Neuron (in vitro differentiated cells): ENCODE measurements at regions not wholly inside any gene's neighbourhood (a gene's known extent, or its start where the extent isn't known, plus 50 kb on each side); places are given as distances from the start of the nearest gene placed in this dataset.
"Not testable (repeated sequence)": the region's sequence is repeated elsewhere in the genome, so short reads cannot be mapped to it uniquely, and the experiment has no call there.

ENCODE experiments used
- H2AFZ ChIP-seq: one replicate; pipeline ENCODE4 v1.6.1; 2013; ENCODE audit warnings: low read depth, mild to moderate bottlenecking, inconsistent platforms, low read length, moderate library complexity
- H3K27me3 ChIP-seq: one replicate; pipeline ENCODE4 v1.6.1; 2013; ENCODE audit warnings: low read length; ENCODE audit not compliant: insufficient read depth
- H3K36me3 ChIP-seq: one replicate; pipeline ENCODE4 v1.6.1; 2013; ENCODE audit warnings: low read length; ENCODE audit not compliant: insufficient read depth
- H3K4me1 ChIP-seq: one replicate; pipeline ENCODE4 v1.6.1; 2013; ENCODE audit warnings: low read length; ENCODE audit not compliant: insufficient read depth
- H3K4me3 ChIP-seq: 2 replicates; pipeline ENCODE4 v1.5.1; 2013; ENCODE audit warnings: mild to moderate bottlenecking, low read length, moderate library complexity
- H3K9me3 ChIP-seq: one replicate; pipeline ENCODE4 v1.6.1; 2013; ENCODE audit warnings: low read length

- no peaks in the 10 kb centered on the region for H3K9me3 ChIP-seq
- peaks cover 3% of the 10 kb centered on the region for H3K27me3 ChIP-seq
- no peaks in the 10 kb centered on the region for H3K36me3 ChIP-seq
- H2AFZ ChIP-seq, result no peak overlapping the region
- peaks cover 8% of the 10 kb centered on the region for H3K4me1 ChIP-seq
- no peak overlapping the region for H3K4me3 ChIP-seq
Observed at GRCh38 chr4:187069398-187069797, 345.7 kb upstream of the FAT1 start.

- no peaks in the 10 kb centered on the region for H3K9me3 ChIP-seq
- peaks cover 3% of the 10 kb centered on the region for H3K27me3 ChIP-seq
- no peak overlapping the region for H3K4me3 ChIP-seq
- H2AFZ ChIP-seq, result no peak overlapping the region
- peaks cover 8% of the 10 kb centered on the region for H3K4me1 ChIP-seq
- H3K36me3 ChIP-seq, result no peaks in the 10 kb centered on the region
Observed at GRCh38 chr4:187070158-187070557, 346.5 kb upstream of the FAT1 start.

GRCh38 chr4:187070740-187071139 lies 347.1 kb upstream of the FAT1 start:
- Histone ChIP-seq H3K9me3 (no peaks in the 10 kb centered on the region), H3K4me3 (no peak overlapping the region), H3K4me1 (peaks cover 8% of the 10 kb centered on the region), H2AFZ (no peak overlapping the region), H3K36me3 (no peaks in the 10 kb centered on the region), H3K27me3 (peaks cover 3% of the 10 kb centered on the region)

- Histone ChIP-seq H3K4me1 (peaks cover 8% of the 10 kb centered on the region), H3K36me3 (no peaks in the 10 kb centered on the region), H2AFZ (no peak overlapping the region), H3K27me3 (peaks cover 3% of the 10 kb centered on the region), H3K4me3 (no peak overlapping the region), H3K9me3 (no peaks in the 10 kb centered on the region)
Observed at GRCh38 chr4:187071946-187072600, 348.4 kb upstream of the FAT1 start.

GRCh38 chr4:187073820-187074219 lies 350.2 kb upstream of the FAT1 start:
- Histone ChIP-seq H3K4me1 (peaks cover 11% of the 10 kb centered on the region), H3K27me3 (peaks cover 3% of the 10 kb centered on the region), H2AFZ (no peak overlapping the region), H3K4me3 (no peak overlapping the region), H3K36me3 (no peaks in the 10 kb centered on the region), H3K9me3 (no peaks in the 10 kb centered on the region)

- Histone ChIP-seq H3K4me3 (no peak overlapping the region), H3K36me3 (no peaks in the 10 kb centered on the region), H2AFZ (no peak overlapping the region), H3K4me1 (peaks cover 3% of the 10 kb centered on the region), H3K9me3 (no peaks in the 10 kb centered on the region), H3K27me3 (peaks cover 3% of the 10 kb centered on the region)
Observed at GRCh38 chr4:187075514-187075913, 351.9 kb upstream of the FAT1 start.

GRCh38 chr4:187077744-187078401 lies 354.2 kb upstream of the FAT1 start:
- Histone ChIP-seq H2AFZ (no peak overlapping the region), H3K36me3 (no peaks in the 10 kb centered on the region), H3K4me3 (no peak overlapping the region)

GRCh38 chr4:187084701-187085100 lies 361.0 kb upstream of the FAT1 start:
- no peak overlapping the region for H2AFZ ChIP-seq
- no peak overlapping the region for H3K4me3 ChIP-seq
- H3K27me3 ChIP-seq, result no peaks in the 10 kb centered on the region
- no peaks in the 10 kb centered on the region for H3K9me3 ChIP-seq
- no peaks in the 10 kb centered on the region for H3K36me3 ChIP-seq
- H3K4me1 ChIP-seq, result no peaks in the 10 kb centered on the region

More at GRCh38 chr4:187077744-187078401, 354.2 kb upstream of the FAT1 start:
- Histone ChIP-seq H3K9me3 (no peaks in the 10 kb centered on the region), H3K4me1 (peaks cover 3% of the 10 kb centered on the region), H3K27me3 (no peaks in the 10 kb centered on the region)

GRCh38 chr4:187085339-187085738 lies 361.7 kb upstream of the FAT1 start:
- Histone ChIP-seq H3K4me1 (no peaks in the 10 kb centered on the region), H3K4me3 (no peak overlapping the region), H2AFZ (no peak overlapping the region), H3K27me3 (no peaks in the 10 kb centered on the region), H3K36me3 (no peaks in the 10 kb centered on the region), H3K9me3 (no peaks in the 10 kb centered on the region)

- Histone ChIP-seq H3K36me3 (no peaks in the 10 kb centered on the region), H3K4me3 (no peak overlapping the region), H2AFZ (no peak overlapping the region), H3K4me1 (no peaks in the 10 kb centered on the region), H3K27me3 (no peaks in the 10 kb centered on the region), H3K9me3 (no peaks in the 10 kb centered on the region)
Observed at GRCh38 chr4:187086151-187086550, 362.5 kb upstream of the FAT1 start.

- no peaks in the 10 kb centered on the region for H3K4me1 ChIP-seq
Observed at GRCh38 chr4:187088070-187088799, 364.6 kb upstream of the FAT1 start.

GRCh38 chr4:187090401-187090800 lies 366.7 kb upstream of the FAT1 start:
- H3K4me1 ChIP-seq, result peaks cover 22% of the 10 kb centered on the region
- H3K27me3 ChIP-seq, result peaks cover 11% of the 10 kb centered on the region
- H3K4me3 ChIP-seq, result no peak overlapping the region
- no peak overlapping the region for H2AFZ ChIP-seq
- H3K9me3 ChIP-seq, result no peaks in the 10 kb centered on the region
- no peaks in the 10 kb centered on the region for H3K36me3 ChIP-seq

More at GRCh38 chr4:187088070-187088799, 364.6 kb upstream of the FAT1 start:
- no peaks in the 10 kb centered on the region for H3K36me3 ChIP-seq
- H3K4me3 ChIP-seq, result no peak overlapping the region
- H3K9me3 ChIP-seq, result no peaks in the 10 kb centered on the region
- peaks cover 4% of the 10 kb centered on the region for H3K27me3 ChIP-seq
- H2AFZ ChIP-seq, result no peak overlapping the region

GRCh38 chr4:187090832-187091231 lies 367.2 kb upstream of the FAT1 start:
- H3K9me3 ChIP-seq, H3K4me3 ChIP-seq, H2AFZ ChIP-seq, H3K36me3 ChIP-seq: not testable (repeated sequence)
- H3K27me3 ChIP-seq, result peaks cover 11% of the 10 kb centered on the region
- peaks cover 26% of the 10 kb centered on the region for H3K4me1 ChIP-seq
